CD14-positive monocyte (primary cell): ENCODE measurements at regions not wholly inside any gene's neighbourhood (a gene's known extent, or its start where the extent isn't known, plus 50 kb on each side); places are given as distances from the start of the nearest gene placed in this dataset.

ENCODE experiments used
- DNase-seq, 3 donors: peaks; one replicate each; pipeline ENCODE4 v3.0.0-alpha.2; 2011 to 2022
- H2AFZ ChIP-seq: 2 replicates; pipeline ENCODE4 v1.6.0; 2012; ENCODE audit warnings: mild to moderate bottlenecking, low read depth, low read length, inconsistent platforms; ENCODE audit not compliant: insufficient read depth, poor library complexity, severe bottlenecking
- H3K27ac ChIP-seq, 2 donors: 1 replicate in 1 of 2; 2 replicates in 1 of 2; pipeline ENCODE4 v1.5.1; 2012 to 2013; ENCODE audit warnings: low read length in 2 of 2, control low read depth in 1 of 2, inconsistent platforms in 1 of 2, low read depth in 1 of 2, mild to moderate bottlenecking in 1 of 2
- H3K27me3 ChIP-seq, 2 donors: one replicate each; pipeline versions ENCODE4 v1.6.0 to v1.6.1; 2011 to 2013; ENCODE audit warnings: low read length in 2 of 2; ENCODE audit not compliant: control insufficient read depth in 2 of 2, insufficient read depth in 2 of 2
- H3K36me3 ChIP-seq, 2 donors: replicated peaks in 1 of 2; 1 replicate in 1 of 2; 2 replicates in 1 of 2; pipeline versions ENCODE4 v1.5.1 to v1.6.1; 2012 to 2013; ENCODE audit warnings: low read length in 2 of 2, control low read depth in 1 of 2, inconsistent platforms in 1 of 2, mild to moderate bottlenecking in 1 of 2; ENCODE audit not compliant: insufficient read depth in 2 of 2, control insufficient read depth in 1 of 2
- H3K4me1 ChIP-seq, 2 donors: 1 replicate in 1 of 2; 2 replicates in 1 of 2; pipeline versions ENCODE4 v1.5.1 to v1.6.1; 2012 to 2013; ENCODE audit warnings: low read length in 2 of 2, control low read depth in 1 of 2, inconsistent platforms in 1 of 2, mild to moderate bottlenecking in 1 of 2, moderate library complexity in 1 of 2; ENCODE audit not compliant: insufficient read depth in 2 of 2, control insufficient read depth in 1 of 2
- H3K4me2 ChIP-seq: replicated peaks from 2 replicates; pipeline ENCODE3; 2012; ENCODE audit warnings: low read length, moderate library complexity, mild to moderate bottlenecking; ENCODE audit not compliant: poor library complexity, severe bottlenecking; ENCODE audit errors: extremely low read depth
- H3K4me3 ChIP-seq, 3 experiments: fragments of 200-600 bp in 1 of 3; sonication (generic) in 1 of 3; replicated peaks in 1 of 3; 1 replicate in 2 of 3; 2 replicates in 1 of 3; pipeline ENCODE4 v1.5.1; 2011 to 2013; ENCODE audit warnings: low read length in 3 of 3, mild to moderate bottlenecking in 3 of 3, control low read depth in 2 of 3, low read depth in 2 of 3, inconsistent platforms in 1 of 3, moderate library complexity in 1 of 3
- H3K79me2 ChIP-seq: 2 replicates; pipeline ENCODE4 v1.6.0; 2012; ENCODE audit warnings: mild to moderate bottlenecking, control low read depth, inconsistent platforms, low read length, moderate library complexity; ENCODE audit not compliant: insufficient read depth
- H3K9ac ChIP-seq: 2 replicates; pipeline ENCODE4 v1.6.0; 2017; ENCODE audit warnings: low read length, mild to moderate bottlenecking; ENCODE audit not compliant: insufficient read depth, poor library complexity, severe bottlenecking
- H3K9me3 ChIP-seq, 2 donors: replicated peaks in 1 of 2; 1 replicate in 1 of 2; 2 replicates in 1 of 2; pipeline versions ENCODE4 v1.5.1 to v1.6.1; 2012 to 2013; ENCODE audit warnings: low read length in 2 of 2, control low read depth in 1 of 2; ENCODE audit not compliant: control insufficient read depth in 1 of 2, insufficient read depth in 1 of 2
- H4K20me1 ChIP-seq: 2 replicates; pipeline ENCODE4 v1.6.0; 2012; ENCODE audit warnings: mild to moderate bottlenecking, low read length, control low read depth, moderate library complexity; ENCODE audit not compliant: insufficient read depth
- H3K27ac Mint-ChIP-seq, 7 donors: one replicate each; pipeline ENCODE4 v1.8.0; 2020; ENCODE audit warnings: mild to moderate bottlenecking in 7 of 7, mixed read lengths in 7 of 7, moderate library complexity in 6 of 7, inconsistent platforms in 2 of 7
- H3K27me3 Mint-ChIP-seq, 3 donors: one replicate each; pipeline ENCODE4 v1.8.0; 2021 to 2022; ENCODE audit warnings: low read depth in 3 of 3, mild to moderate bottlenecking in 3 of 3, mixed read lengths in 3 of 3, moderate library complexity in 3 of 3, inconsistent platforms in 1 of 3
- H3K36me3 Mint-ChIP-seq, 2 donors: one replicate each; pipeline ENCODE4 v1.8.0; 2020; ENCODE audit warnings: mixed read lengths in 2 of 2, inconsistent platforms in 1 of 2, mild to moderate bottlenecking in 1 of 2
- H3K4me1 Mint-ChIP-seq: one replicate; pipeline ENCODE4 v1.8.0; 2020; ENCODE audit warnings: mild to moderate bottlenecking, mixed read lengths
- H3K4me3 Mint-ChIP-seq, 2 donors: one replicate each; pipeline ENCODE4 v1.8.0; 2020; ENCODE audit warnings: mild to moderate bottlenecking in 2 of 2, mixed read lengths in 2 of 2, moderate library complexity in 1 of 2
- H3K9me3 Mint-ChIP-seq, 7 donors: one replicate each; pipeline ENCODE4 v1.8.0; 2020 to 2022; ENCODE audit warnings: mixed read lengths in 7 of 7, mild to moderate bottlenecking in 6 of 7, moderate library complexity in 6 of 7, inconsistent platforms in 2 of 7
- CTCF ChIP-seq: fragments of 200-600 bp; IDR thresholded peaks from one replicate; pipeline ENCODE4 v1.8.0; 2022; ENCODE audit warnings: antibody characterized with exemption, mild to moderate bottlenecking
- WGBS: methylation state at CpG from one replicate; pipeline ENCODE4 v1.1.5; 2013; ENCODE audit warnings: missing lambda C conversion rate; ENCODE audit not compliant: insufficient coverage; 5-methylcytosine and 5-hydroxymethylcytosine counted together
- intact Hi-C, 2 donors: fragments of 100-400 bp; cut with micrococcal nuclease; formaldehyde crosslinking; loops; one replicate each; pipeline versions ENCODE4 v1.15.0 to v1.15.1; 2023

- 77% methylated on average over 3 of the region's 7 CpGs for WGBS
- Mint-ChIP-seq H3K9me3 (peaks cover 0 to 10% (median 7%) of the 10 kb centered on the region in 7 donors), H3K36me3 (peaks cover 0 to 2% of the 10 kb centered on the region in 2 donors), H3K27me3 (peaks cover 17 to 25% (median 23%) of the 10 kb centered on the region in 3 donors), H3K27ac (no peak overlapping the region), H3K4me3 (peak overlapping the region in 1 of 2 donors; percentile 89), H3K4me1 (peaks cover 13% of the 10 kb centered on the region)
- H4K20me1 ChIP-seq: no peaks in the 10 kb centered on the region
- intact Hi-C loops: no loop called here
- peaks cover 8 to 13% of the 10 kb centered on the region in 2 donors for H3K4me1 ChIP-seq
- H3K4me2 ChIP-seq: peak overlapping the region; percentile 47
- no peak overlapping the region for H3K4me3 ChIP-seq
- TF ChIP-seq CTCF: no peak
- H3K27me3 ChIP-seq: peaks cover 0 to 21% of the 10 kb centered on the region in 2 donors
- H3K9ac ChIP-seq: no peak overlapping the region
- H2AFZ ChIP-seq: peak overlapping the region; percentile 70
- H3K27ac ChIP-seq: no peak overlapping the region
- H3K9me3 ChIP-seq: no peaks in the 10 kb centered on the region
- H3K36me3 ChIP-seq: no peaks in the 10 kb centered on the region
- H3K79me2 ChIP-seq: no peaks in the 10 kb centered on the region
- DNase-seq: no peak
Measured at GRCh38 chr11:121721961-121722360, 269.2 kb upstream of the SORL1-AS1 start.

- H3K4me3 ChIP-seq: no peak overlapping the region
- no peak overlapping the region for H3K27ac ChIP-seq
- H3K4me2 ChIP-seq: no peak overlapping the region
- Mint-ChIP-seq H3K9me3 (peaks cover 0 to 10% (median 7%) of the 10 kb centered on the region in 7 donors), H3K4me3 (no peak overlapping the region), H3K27me3 (peaks cover 17 to 25% (median 23%) of the 10 kb centered on the region in 3 donors), H3K36me3 (peaks cover 0 to 2% of the 10 kb centered on the region in 2 donors), H3K4me1 (peaks cover 13% of the 10 kb centered on the region), H3K27ac (no peak overlapping the region)
- H3K36me3 ChIP-seq: no peaks in the 10 kb centered on the region
- H3K27me3 ChIP-seq: peaks cover 0 to 21% of the 10 kb centered on the region in 2 donors
- no peak for DNase-seq
- H3K79me2 ChIP-seq: no peaks in the 10 kb centered on the region
- no peak for TF ChIP-seq CTCF
- intact Hi-C loops: no loop called here
- no peak overlapping the region for H3K9ac ChIP-seq
- WGBS: no CpG with 5 or more reads among the region's 3 CpGs
- no peaks in the 10 kb centered on the region for H3K9me3 ChIP-seq
- no peaks in the 10 kb centered on the region for H4K20me1 ChIP-seq
- H3K4me1 ChIP-seq: peaks cover 8 to 13% of the 10 kb centered on the region in 2 donors
- no peak overlapping the region for H2AFZ ChIP-seq
Measured at GRCh38 chr11:121721448-121721847, 268.7 kb upstream of the SORL1-AS1 start.
